Activated CD8-positive, alpha-beta memory T cell treated with anti-CD3 and anti-CD28 coated beads, Interleukin-2, amount 50 U/mL, for 1 hour (primary cell): ENCODE measurements at regions not wholly inside any gene's neighbourhood (a gene's known extent, or its start where the extent isn't known, plus 50 kb on each side); places are given as distances from the start of the nearest gene placed in this dataset.

Source experiments
- DNase-seq: peaks from one replicate; pipeline ENCODE4 v3.0.0-alpha.2; 2020; ENCODE audit errors: extremely low read depth

- DNase-seq = no peak
These were observed 51.8 kb upstream of the CASZ1 start for GRCh38 chr1:10848109-10848684.

GRCh38 chr1:10850026-10850425 lies 53.6 kb upstream of the CASZ1 start:
- no peak for DNase-seq

DNA sequence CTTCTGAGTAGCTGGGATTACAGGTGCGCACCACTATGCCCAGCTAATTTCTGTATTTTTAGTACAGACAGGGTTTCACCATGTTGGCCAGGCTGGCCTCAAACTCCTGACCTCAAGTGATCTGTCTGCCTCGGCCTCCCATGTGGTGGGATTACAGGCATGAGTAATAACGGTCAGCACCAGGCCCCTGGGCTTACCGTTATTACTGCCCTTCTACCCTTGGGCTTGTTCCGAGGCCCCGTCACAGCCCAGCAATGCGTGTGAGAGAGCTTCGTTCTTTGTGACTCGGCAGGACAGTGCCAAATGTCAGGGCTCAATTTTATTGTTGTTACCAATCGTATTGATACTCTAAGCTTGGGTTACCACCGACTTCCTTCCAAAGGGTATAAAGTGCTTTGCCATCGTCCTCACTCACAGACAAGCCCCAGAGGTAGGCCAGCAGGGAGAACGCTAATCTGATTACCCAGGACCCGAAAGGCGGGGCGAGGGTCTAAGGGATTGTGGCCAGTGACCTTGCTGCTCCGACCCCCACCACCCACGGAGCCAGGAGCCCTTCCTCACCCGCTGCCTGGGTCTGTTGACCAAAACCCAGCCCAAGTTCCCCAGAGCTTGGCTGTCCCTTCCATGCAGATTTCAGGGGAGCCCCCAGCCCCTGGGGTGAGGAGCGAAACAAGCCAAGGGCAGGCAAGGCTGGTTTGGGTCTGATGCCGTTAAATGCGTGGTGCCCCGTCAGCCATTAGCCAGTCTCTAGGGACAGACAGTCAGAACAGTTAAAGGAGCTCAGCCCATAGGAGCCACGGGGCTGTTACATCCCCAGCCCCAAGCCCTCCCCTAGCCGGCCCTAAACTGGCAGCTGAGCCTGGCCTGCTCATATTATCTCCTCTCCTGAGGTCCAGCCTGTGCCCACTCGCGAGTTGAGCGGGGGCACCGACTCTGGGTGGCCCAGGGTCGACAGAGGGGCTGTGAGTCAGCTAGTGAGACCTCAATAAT lies 54.9 kb upstream of the CASZ1 start:
- DNase-seq = no peak

DNA sequence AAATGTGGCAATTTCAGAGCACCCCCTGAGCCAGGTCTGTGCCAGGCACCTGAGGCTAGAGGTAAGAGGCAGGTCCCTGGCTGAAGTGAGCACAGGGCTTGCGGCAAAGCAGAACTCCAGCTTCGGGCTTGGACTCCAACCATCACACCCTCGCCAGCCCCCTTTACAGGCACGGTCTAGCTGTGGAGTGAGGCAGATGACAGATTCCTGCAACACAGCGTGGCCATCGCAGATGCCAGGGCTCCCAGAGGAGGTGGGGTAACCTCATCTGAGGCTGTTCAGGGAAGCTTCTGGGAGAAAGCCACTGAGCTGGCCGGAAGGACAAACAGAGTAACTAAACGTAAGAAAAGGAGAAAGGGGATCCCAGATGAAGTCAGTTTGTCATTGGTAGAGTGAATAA lies 55.6 kb upstream of the CASZ1 start:
- no peak for DNase-seq

GRCh38 chr1:10852486-10852885 lies 56.0 kb upstream of the CASZ1 start:
- no peak for DNase-seq

DNA sequence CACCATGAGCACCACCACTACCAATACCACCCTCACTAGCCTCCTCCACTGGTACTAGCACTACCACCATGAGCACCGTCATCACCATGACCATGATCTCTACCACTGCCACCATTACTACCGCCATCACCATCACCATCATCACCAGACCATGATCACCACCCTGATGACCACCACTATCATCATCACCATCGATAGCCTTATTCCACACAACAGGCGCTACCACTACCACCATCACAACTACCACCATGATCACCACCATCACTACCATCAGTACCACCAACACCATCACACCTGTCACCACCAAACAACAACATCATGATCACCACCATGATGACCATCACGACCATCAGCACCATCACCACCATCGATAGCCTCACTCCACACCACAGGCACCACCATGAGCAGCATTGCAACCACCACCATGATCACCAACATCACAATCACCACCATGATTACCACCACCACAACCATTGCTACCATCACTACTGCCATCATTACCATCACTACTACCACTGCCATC lies 56.6 kb upstream of the CASZ1 start:
- no peak for DNase-seq

- DNase-seq = no peak
These were observed 57.3 kb upstream of the CASZ1 start for GRCh38 chr1:10853701-10854100.

DNA sequence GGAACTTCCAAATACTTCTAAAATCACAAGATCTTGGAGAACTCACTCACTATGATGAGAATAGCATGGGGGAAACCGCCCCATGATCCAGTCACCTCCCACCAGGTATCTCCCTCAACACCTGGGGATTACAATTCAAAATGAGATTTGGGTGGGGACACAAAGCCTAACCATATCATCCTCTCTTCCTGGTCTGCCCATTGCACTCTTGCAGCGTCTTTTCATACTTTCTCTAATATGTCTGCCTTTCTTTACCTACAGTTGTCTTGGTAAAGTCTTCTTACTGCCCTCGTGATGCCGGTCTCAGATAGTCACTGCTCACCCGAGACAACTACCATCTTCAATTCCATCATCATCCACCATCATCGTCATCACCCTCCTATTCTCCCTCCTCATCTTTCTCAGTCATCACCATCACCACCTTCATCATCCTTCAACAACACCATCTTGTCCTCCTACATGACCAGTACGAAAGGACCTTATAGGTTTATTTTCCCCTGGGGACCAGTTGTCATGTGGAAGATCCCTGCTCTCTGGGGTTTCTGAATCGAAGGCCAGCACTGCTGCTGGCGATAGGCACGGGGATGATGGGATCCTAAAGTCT lies 58.5 kb upstream of the CASZ1 start:
- no peak for DNase-seq

- DNase-seq = no peak
These were observed 59.8 kb upstream of the CASZ1 start for GRCh38 chr1:10856176-10856683.

GRCh38 chr1:10856863-10857598 lies 60.6 kb upstream of the CASZ1 start:
- DNase-seq = no peak

DNA sequence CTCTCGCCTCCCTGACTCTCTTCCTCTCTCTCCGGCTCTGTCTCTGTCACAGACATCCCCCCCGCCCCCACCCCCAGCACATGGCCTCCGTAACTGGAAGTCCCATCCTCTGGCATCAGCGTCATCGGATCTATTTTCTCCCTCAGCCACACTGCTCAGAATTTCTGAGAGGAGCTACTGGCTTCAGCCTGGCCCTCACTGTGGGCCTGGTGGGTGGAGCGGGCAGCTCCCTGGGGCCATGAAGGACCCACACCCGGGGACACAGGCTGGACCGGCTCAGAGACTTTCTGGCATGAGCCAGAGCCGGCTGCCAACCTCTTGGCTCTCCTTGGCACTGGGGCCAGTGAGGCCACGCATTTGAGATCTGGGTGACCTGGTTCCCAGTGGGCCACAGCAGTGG lies 61.2 kb upstream of the CASZ1 start:
- DNase-seq = no peak

DNA sequence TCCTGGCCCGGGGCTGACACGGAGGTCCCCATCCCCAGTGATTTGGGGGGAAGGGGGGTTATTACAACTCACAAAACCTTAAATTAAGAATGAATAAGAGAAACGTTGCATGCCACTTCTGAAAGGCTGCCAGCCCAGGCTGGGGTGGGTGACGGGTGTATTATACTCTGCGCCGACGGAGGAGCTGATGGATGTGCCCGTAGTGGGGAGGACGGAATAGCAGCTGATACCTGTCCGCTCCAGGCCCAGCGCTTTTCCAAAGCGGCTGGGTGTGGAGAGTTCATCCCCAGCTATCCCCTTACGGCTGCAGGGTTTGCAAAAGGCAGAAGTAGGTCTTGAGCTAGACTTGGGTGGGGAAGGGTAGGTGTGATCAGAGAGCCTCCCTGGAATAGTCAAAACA lies 63.8 kb upstream of the CASZ1 start:
- DNase-seq = no peak

DNA sequence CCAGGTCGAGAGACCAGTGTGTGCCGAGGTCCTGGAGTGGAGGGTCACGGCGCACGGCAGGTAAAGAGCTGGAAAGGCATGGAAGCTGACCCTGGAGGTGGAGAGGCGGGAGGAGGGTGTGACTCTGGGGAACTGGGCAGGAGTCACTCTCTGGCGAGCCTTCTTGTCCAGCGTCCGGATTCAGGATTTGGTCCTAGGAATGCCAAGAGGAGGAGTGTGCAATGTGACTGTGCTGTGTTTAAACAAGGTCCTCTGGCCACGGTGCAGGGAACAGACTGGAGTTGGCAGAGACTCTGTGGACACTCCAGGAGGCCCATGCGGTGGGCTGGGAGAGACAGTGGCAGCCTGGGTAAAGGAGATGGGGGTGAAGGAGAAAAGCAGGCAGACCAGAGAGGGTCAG lies 64.2 kb upstream of the CASZ1 start:
- no peak for DNase-seq

DNA sequence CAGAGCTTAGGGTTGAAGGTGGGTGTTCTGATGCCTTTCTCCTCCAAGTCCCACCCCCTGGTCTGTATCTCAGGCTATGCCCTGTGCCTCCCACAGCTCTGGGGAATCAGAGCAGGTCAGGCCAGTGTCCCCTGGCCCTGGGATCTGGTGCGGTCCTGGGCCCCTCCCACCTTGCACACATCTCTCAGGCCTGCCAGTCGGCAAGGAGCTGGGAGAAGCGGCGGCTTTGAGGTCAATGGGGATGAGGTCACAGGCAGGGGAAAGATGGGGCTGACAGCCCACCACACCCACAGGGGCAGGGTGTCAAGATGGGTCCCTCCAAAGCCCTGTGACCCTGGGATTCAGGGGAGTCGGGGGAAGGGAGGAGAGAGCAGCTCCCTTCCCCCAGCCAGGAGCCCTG lies 65.4 kb upstream of the CASZ1 start:
- DNase-seq = no peak

DNA sequence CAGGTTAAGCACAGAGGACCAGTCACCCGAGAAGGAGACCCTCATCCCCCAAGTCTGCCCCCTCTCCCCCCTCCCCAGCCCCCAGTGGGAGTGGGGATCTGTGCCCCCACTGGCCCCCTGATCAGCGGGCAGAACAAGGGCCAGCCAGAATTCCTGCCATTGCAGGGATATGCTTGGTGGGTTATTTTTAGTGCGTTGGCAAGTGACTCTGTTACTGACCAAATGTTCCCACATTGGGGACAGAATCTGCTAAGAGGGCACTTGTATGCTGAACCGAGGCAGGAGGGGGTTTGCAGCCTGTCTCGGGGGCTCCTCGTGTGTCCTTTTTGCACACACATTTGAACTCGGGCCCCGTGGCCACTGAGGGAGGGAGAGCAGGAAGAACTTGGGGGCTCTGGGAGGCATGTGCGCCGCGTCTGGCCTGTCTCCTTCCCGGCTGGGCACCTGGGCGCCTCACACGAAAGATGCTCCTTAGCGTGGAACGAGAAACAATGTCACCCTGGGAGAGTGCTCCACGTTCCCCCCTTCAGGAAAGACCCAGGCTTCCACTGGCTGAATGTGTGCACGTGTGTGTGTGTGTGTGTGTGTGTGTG lies 66.4 kb upstream of the CASZ1 start:
- no peak for DNase-seq

GRCh38 chr1:10863886-10864285 lies 67.4 kb upstream of the CASZ1 start:
- DNase-seq = no peak

DNA sequence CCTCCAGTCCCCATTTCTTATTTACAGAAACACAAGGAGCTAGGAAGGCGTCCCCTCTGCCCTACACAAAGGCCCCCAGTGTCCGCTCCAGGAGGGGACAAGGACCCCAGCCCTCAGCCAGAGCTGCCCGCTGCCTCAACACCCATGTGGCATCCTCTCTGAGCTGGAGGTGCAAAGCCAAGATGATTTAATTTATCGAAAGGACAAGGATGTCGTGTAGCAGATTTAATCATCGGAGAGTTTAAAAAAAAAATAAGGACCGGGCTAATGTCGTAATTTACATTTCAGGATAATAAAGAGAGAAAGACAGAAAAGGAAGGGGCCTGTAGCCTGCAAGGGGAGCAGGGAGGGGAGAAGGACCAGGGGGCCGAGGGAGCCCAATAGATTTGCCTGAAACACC lies 68.3 kb upstream of the CASZ1 start:
- DNase-seq = no peak

DNA sequence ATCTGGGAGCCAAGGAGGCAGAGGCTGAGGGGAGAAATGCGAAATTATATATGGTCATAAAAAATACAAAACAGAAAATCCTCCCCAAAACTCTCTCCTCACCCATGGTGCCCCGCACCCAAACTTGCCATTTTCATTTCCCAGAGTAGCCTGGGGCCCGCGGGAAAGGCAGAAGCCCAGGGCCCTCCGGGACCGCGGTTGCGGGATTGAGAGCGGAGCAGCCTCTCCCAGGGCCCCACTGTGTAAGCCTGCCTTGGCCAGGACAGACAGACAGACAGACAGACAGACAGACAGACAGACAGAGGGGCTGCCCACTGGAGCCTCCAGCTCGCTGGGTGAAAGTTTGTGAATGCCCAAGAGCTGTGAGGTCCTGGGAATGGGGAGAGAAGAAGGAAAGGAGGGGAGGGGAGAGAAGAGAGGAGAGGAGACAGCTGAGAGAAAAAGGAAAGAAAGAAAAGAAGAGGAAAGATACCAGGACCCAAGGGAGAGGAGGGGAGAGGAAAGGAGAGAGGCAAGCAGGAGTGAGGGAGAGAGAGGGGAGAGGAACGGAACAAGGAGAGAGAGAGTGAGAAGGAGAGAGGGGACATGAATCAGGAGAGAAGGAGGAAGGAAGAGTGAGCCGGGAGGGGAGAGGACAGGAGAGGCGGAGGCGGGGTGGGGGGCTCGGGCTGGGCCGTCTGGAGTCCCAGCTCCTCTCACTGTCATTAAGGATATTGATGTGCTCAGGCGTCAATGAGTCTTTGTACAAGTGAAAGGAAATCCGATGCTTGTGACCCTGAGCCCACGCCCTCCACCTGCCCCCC lies 69.3 kb upstream of the CASZ1 start:
- DNase-seq = no peak

GRCh38 chr1:10866321-10867093 lies 70.1 kb upstream of the CASZ1 start:
- DNase-seq = no peak
